ENCODE measurements at regions not wholly inside any gene's neighbourhood (a gene's known extent, or its start where the extent isn't known, plus 50 kb on each side); places are given as distances from the start of the nearest gene placed in this dataset.

DNA sequence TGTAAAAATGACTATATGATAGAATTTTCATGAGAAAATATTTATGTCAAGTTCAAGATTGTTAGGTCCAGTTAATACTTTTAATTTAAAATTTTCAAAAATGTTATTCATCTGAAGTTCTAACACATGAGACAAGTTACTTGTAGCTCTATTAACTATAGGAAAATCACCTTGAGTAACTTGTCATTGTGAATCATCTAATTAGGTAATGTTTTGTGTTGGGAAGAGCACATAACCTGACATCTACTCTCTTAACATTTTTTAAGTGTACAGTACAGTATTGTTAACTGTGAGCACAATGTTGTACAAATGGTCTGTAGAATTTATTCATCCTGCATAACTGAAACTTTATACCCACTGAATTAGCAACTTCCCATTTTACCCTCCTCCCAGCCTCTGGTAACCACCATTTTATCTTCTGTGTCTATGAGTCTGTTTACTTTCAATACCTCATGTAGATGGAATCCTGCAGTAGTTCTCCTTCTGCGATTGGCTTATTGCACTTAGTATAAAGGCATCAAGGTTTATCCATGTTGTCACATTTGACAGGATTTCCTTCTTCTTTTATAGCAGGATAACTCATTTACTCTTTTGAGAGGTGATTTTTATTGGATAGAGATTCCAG, 54.6 kb downstream of the ARL4A start:
- Histone ChIP-seq H3K27me3 (ENCODE audit: low read length) (no peaks in the 10 kb centered on the region), H3K36me3 (ENCODE audit: insufficient read depth, low read length) (no peaks in the 10 kb centered on the region), H3K4me3 (ENCODE audit: low read length) (no peak overlapping the region), H3K4me2 (ENCODE audit: low read depth, low read length, poor library complexity, severe bottlenecking) (no peak overlapping the region), H4K20me1 (ENCODE audit: insufficient read depth, low read depth, low read length) (no peaks in the 10 kb centered on the region), H2AFZ (ENCODE audit: low read length) (no peak overlapping the region), H3K4me1 (ENCODE audit: low read length) (no peaks in the 10 kb centered on the region), H3K79me2 (ENCODE audit: low read length) (no peaks in the 10 kb centered on the region), H3K27ac (ENCODE audit: low read length) (no peak overlapping the region), H3K9ac (ENCODE audit: low read length) (no peak overlapping the region), H3K9me2 (replicated peaks; ENCODE audit: insufficient read depth, low read length) (no peaks in the 10 kb centered on the region), H3K9me3 (ENCODE audit: low read length) (no peaks in the 10 kb centered on the region)
- no peak for DNase-seq

DNA sequence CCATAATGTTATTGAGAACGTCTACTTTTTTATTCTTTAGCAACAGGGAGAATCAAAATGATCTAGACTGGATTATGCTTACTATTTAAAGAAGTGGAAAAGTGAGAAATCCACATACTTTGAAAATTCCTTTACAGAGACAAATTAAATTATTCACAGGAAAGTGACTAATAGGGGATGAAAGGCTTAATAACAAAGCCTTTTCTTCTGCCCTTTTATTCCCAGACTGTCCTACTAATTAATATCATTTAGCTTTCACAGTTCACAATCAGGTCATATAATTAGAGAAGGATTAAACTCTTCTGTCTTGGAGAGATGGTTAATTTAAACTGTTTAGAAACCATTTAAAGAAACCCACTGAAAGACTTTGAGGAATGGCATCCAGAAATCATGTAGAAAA, 58.8 kb downstream of the ARL4A start:
- Histone ChIP-seq H3K9ac (ENCODE audit: low read length) (no peak overlapping the region), H4K20me1 (ENCODE audit: insufficient read depth, low read depth, low read length) (no peaks in the 10 kb centered on the region), H3K9me3 (ENCODE audit: low read length) (no peaks in the 10 kb centered on the region), H2AFZ (ENCODE audit: low read length) (no peak overlapping the region), H3K4me2 (ENCODE audit: low read depth, low read length, poor library complexity, severe bottlenecking) (no peak overlapping the region), H3K4me3 (ENCODE audit: low read length) (no peak overlapping the region), H3K27ac (ENCODE audit: low read length) (no peak overlapping the region), H3K9me2 (replicated peaks; ENCODE audit: insufficient read depth, low read length) (no peaks in the 10 kb centered on the region), H3K27me3 (ENCODE audit: low read length) (no peaks in the 10 kb centered on the region), H3K36me3 (ENCODE audit: insufficient read depth, low read length) (no peaks in the 10 kb centered on the region), H3K4me1 (ENCODE audit: low read length) (no peaks in the 10 kb centered on the region), H3K79me2 (ENCODE audit: low read length) (no peaks in the 10 kb centered on the region)
- no peak for DNase-seq

DNA sequence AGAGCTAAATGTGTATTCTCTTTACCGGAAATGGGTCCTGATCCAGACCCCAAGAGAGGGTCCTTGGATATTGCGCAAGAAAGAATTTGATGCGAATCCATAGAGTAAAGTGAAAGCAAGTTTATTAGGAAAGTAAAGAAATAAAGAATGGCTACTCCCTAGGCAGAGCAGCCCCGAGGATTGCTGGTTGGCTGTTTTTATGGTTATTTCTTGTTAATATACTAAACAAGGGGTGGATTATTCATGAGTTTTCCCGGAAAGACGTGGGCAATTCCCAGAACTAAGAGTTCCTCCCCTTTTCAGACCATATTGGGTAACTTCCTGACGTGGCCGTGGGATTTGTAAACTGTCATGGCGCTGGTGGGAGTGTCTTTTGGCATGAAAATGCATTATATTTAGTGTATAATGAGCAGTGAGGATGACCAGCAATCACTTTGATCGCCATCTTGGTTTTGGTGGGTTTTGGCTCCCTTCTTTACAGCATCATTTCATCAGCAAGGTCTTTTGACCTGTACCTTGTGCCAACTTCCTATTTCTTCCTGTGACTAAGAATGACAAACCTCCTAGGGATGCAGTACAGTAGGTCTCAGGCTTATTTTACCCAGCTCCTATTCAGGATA, 60.4 kb downstream of the ARL4A start:
- Histone ChIP-seq H3K9ac (ENCODE audit: low read length) (no peak overlapping the region), H3K27ac (ENCODE audit: low read length) (no peak overlapping the region), H2AFZ (ENCODE audit: low read length) (no peak overlapping the region)

DNA sequence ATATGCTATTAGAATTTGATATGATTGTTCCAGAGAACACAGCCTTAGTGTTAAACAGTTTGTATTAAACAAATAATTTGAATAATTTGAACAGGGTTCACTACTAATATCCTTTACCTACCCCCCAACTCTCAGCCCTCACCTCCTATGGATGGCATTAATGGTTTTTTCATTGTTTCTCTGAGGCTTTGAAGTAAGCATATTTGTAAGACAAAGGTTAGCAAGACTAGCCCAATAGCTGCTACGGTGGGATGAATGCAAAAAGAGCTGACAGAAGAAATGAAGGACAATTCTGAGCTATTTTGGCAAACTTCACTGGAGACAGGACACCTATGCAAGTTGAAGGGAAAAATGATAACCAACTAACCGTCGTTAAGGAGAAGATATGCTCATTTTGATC, 61.6 kb downstream of the ARL4A start:
- Histone ChIP-seq H3K4me3 (ENCODE audit: low read length) (no peak overlapping the region), H3K9me2 (replicated peaks; ENCODE audit: insufficient read depth, low read length) (no peaks in the 10 kb centered on the region), H3K9me3 (ENCODE audit: low read length) (no peaks in the 10 kb centered on the region), H3K4me2 (ENCODE audit: low read depth, low read length, poor library complexity, severe bottlenecking) (no peak overlapping the region), H3K9ac (ENCODE audit: low read length) (no peak overlapping the region), H2AFZ (ENCODE audit: low read length) (no peak overlapping the region), H3K27me3 (ENCODE audit: low read length) (no peaks in the 10 kb centered on the region), H3K36me3 (ENCODE audit: insufficient read depth, low read length) (no peaks in the 10 kb centered on the region), H3K79me2 (ENCODE audit: low read length) (no peaks in the 10 kb centered on the region), H4K20me1 (ENCODE audit: insufficient read depth, low read depth, low read length) (no peaks in the 10 kb centered on the region), H3K27ac (ENCODE audit: low read length) (no peak overlapping the region), H3K4me1 (ENCODE audit: low read length) (no peaks in the 10 kb centered on the region)
- no peak for DNase-seq

More for the DNA sequence above, 60.4 kb downstream of the ARL4A start:
- Histone ChIP-seq H3K9me2 (replicated peaks; ENCODE audit: insufficient read depth, low read length) (no peaks in the 10 kb centered on the region), H3K9me3 (ENCODE audit: low read length) (no peaks in the 10 kb centered on the region), H3K79me2 (ENCODE audit: low read length) (no peaks in the 10 kb centered on the region), H3K4me1 (ENCODE audit: low read length) (no peaks in the 10 kb centered on the region), H3K27me3 (ENCODE audit: low read length) (no peaks in the 10 kb centered on the region), H3K4me2 (ENCODE audit: low read depth, low read length, poor library complexity, severe bottlenecking) (no peak overlapping the region), H4K20me1 (ENCODE audit: insufficient read depth, low read depth, low read length) (no peaks in the 10 kb centered on the region), H3K36me3 (ENCODE audit: insufficient read depth, low read length) (no peaks in the 10 kb centered on the region), H3K4me3 (ENCODE audit: low read length) (no peak overlapping the region)
- no peak for DNase-seq

DNA sequence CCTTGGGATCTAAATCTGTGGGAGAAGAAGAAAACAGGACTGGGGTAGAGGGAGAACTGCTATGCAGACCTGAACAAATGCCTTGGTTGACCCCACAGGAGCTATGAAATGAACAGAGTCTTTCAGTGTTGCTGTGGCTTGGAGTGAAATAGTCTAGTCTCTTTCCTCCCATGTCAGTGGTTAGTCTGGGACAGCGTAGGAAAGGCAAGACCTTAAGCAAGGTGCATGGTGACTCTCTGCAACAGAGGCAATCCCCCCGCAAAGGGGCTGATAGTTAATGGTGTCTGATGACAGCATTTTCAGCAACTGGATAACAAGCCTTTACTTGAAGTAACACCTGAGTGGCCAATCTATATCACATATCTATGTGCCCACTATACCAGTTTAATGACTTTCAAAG, 62.3 kb downstream of the ARL4A start:
- H3K9me3 ChIP-seq (ENCODE audit: low read length) = no peaks in the 10 kb centered on the region
- no peak overlapping the region for H3K27ac ChIP-seq (ENCODE audit: low read length)
- H3K36me3 ChIP-seq (ENCODE audit: insufficient read depth, low read length) = no peaks in the 10 kb centered on the region
- H3K4me1 ChIP-seq (ENCODE audit: low read length) = no peaks in the 10 kb centered on the region
- H4K20me1 ChIP-seq (ENCODE audit: insufficient read depth, low read depth, low read length) = no peaks in the 10 kb centered on the region
- H3K4me2 ChIP-seq (ENCODE audit: low read depth, low read length, poor library complexity, severe bottlenecking) = no peak overlapping the region
- H3K9me2 ChIP-seq (replicated peaks; ENCODE audit: insufficient read depth, low read length) = no peaks in the 10 kb centered on the region
- no peak for DNase-seq
- H3K9ac ChIP-seq (ENCODE audit: low read length) = no peak overlapping the region
- no peaks in the 10 kb centered on the region for H3K79me2 ChIP-seq (ENCODE audit: low read length)
- H2AFZ ChIP-seq (ENCODE audit: low read length) = no peak overlapping the region
- no peaks in the 10 kb centered on the region for H3K27me3 ChIP-seq (ENCODE audit: low read length)
- no peak overlapping the region for H3K4me3 ChIP-seq (ENCODE audit: low read length)

DNA sequence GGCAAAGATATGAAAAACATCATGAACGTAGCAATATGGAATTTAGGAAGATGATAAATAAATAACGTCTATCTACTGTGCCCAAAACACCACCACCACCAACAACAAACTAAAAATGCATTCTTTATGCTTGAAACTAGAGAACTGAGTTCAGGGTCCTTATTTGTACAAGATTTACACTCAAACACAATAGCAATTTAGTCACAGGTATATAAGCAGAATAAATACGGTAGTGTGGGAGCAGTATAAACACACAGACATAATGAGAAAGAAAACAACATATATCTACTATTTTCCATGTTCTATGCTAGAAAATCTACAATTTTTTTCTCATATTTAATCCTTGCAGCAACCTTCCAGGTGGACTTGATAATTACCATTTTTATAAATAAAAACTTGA, 64.3 kb downstream of the ARL4A start:
- DNase-seq = no peak
- Histone ChIP-seq H3K9ac (ENCODE audit: low read length) (no peak overlapping the region), H3K4me3 (ENCODE audit: low read length) (no peak overlapping the region), H3K36me3 (ENCODE audit: insufficient read depth, low read length) (no peaks in the 10 kb centered on the region), H3K27me3 (ENCODE audit: low read length) (no peaks in the 10 kb centered on the region), H3K9me2 (replicated peaks; ENCODE audit: insufficient read depth, low read length) (no peaks in the 10 kb centered on the region), H3K79me2 (ENCODE audit: low read length) (no peaks in the 10 kb centered on the region), H3K4me1 (ENCODE audit: low read length) (no peaks in the 10 kb centered on the region), H2AFZ (ENCODE audit: low read length) (no peak overlapping the region), H3K27ac (ENCODE audit: low read length) (no peak overlapping the region), H3K9me3 (ENCODE audit: low read length) (no peaks in the 10 kb centered on the region), H3K4me2 (ENCODE audit: low read depth, low read length, poor library complexity, severe bottlenecking) (no peak overlapping the region), H4K20me1 (ENCODE audit: insufficient read depth, low read depth, low read length) (no peaks in the 10 kb centered on the region)

DNA sequence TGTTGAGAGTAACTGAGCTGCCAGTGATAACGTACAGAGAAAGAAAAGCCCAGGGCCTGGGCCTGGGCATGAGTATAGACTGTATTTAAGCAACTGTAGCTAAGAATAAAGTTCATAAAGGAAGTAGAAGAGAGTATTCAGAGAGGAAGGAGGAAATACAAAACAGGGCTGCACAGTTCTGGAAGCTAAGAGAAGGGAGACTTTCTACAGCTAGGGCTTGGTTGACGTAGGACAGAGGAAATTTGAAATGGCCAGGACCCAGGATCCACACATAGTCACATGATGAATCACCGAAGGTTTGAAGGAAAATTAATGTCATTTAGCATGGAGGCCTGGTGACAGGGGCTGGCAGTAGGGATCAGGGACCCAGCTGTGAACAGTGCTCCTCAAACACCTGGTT, 66.7 kb downstream of the ARL4A start:
- no peak overlapping the region for H2AFZ ChIP-seq (ENCODE audit: low read length)
- H3K9me2 ChIP-seq (replicated peaks; ENCODE audit: insufficient read depth, low read length) = no peaks in the 10 kb centered on the region
- DNase-seq = no peak
- H3K4me3 ChIP-seq (ENCODE audit: low read length) = no peak overlapping the region
- no peaks in the 10 kb centered on the region for H3K79me2 ChIP-seq (ENCODE audit: low read length)
- no peaks in the 10 kb centered on the region for H3K4me1 ChIP-seq (ENCODE audit: low read length)
- H3K36me3 ChIP-seq (ENCODE audit: insufficient read depth, low read length) = no peaks in the 10 kb centered on the region
- H3K9ac ChIP-seq (ENCODE audit: low read length) = no peak overlapping the region
- H3K9me3 ChIP-seq (ENCODE audit: low read length) = no peaks in the 10 kb centered on the region
- H4K20me1 ChIP-seq (ENCODE audit: insufficient read depth, low read depth, low read length) = no peaks in the 10 kb centered on the region
- no peak overlapping the region for H3K27ac ChIP-seq (ENCODE audit: low read length)
- H3K4me2 ChIP-seq (ENCODE audit: low read depth, low read length, poor library complexity, severe bottlenecking) = no peak overlapping the region
- H3K27me3 ChIP-seq (ENCODE audit: low read length) = no peaks in the 10 kb centered on the region

DNA sequence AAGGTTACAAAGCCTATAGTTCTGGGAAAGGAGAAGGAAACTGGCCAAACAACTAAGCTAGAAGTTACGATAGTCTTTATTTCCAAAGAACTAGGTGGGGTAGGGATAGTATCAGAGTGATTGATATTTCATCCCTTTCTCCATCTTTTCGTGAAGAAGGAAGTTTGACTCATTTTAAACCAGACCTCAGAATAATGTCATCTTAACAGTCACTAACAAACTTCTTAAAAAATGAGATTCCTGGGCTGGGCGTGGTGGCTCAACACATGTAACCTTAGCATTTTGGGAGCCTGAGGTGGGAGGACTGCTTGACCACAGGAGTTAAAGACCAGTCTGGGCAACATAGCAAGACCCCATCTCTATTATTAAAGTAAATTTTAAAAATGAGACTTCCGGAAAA, 69.4 kb downstream of the ARL4A start:
- Histone ChIP-seq H3K27ac (ENCODE audit: low read length) (no peak overlapping the region), H3K9me2 (replicated peaks; ENCODE audit: insufficient read depth, low read length) (no peaks in the 10 kb centered on the region), H2AFZ (ENCODE audit: low read length) (no peak overlapping the region)

More for the DNA sequence above, 69.4 kb downstream of the ARL4A start:
- Histone ChIP-seq H3K9me3 (ENCODE audit: low read length) (no peaks in the 10 kb centered on the region), H3K79me2 (ENCODE audit: low read length) (no peaks in the 10 kb centered on the region), H3K4me2 (ENCODE audit: low read depth, low read length, poor library complexity, severe bottlenecking) (no peak overlapping the region), H3K27me3 (ENCODE audit: low read length) (no peaks in the 10 kb centered on the region), H3K9ac (ENCODE audit: low read length) (no peak overlapping the region), H3K4me3 (ENCODE audit: low read length) (no peak overlapping the region), H3K4me1 (ENCODE audit: low read length) (no peaks in the 10 kb centered on the region), H4K20me1 (ENCODE audit: insufficient read depth, low read depth, low read length) (no peaks in the 10 kb centered on the region), H3K36me3 (ENCODE audit: insufficient read depth, low read length) (no peaks in the 10 kb centered on the region)
- DNase-seq = no peak
